LNCaP clone FGC (cell line): ENCODE measurements at regions not wholly inside any gene's neighbourhood (a gene's known extent, or its start where the extent isn't known, plus 50 kb on each side); places are given as distances from the start of the nearest gene placed in this dataset.
A peak's percentile ranks its signal among the peaks of the same experiment; 100 is the strongest.
"Not testable (repeated sequence)": the region's sequence is repeated elsewhere in the genome, so short reads cannot be mapped to it uniquely, and the experiment has no call there.

Experiments used
- DNase-seq: peaks from one replicate; pipeline ENCODE4 v3.0.0-alpha.2; 2011; ENCODE audit warnings: low read depth
- H3K4me3 ChIP-seq: 2 replicates; pipeline ENCODE4 v1.5.1; 2011; ENCODE audit warnings: mild to moderate bottlenecking, low read depth, low read length, control low read depth
- TF ChIP-seq, protein P1 (sequence below): IDR thresholded peaks from 2 replicates; pipeline ENCODE4 v1.5.1; 2012; ENCODE audit warnings: mild to moderate bottlenecking; ENCODE audit not compliant: control insufficient read depth, insufficient read depth; ENCODE audit errors: extremely low read depth

DNA sequence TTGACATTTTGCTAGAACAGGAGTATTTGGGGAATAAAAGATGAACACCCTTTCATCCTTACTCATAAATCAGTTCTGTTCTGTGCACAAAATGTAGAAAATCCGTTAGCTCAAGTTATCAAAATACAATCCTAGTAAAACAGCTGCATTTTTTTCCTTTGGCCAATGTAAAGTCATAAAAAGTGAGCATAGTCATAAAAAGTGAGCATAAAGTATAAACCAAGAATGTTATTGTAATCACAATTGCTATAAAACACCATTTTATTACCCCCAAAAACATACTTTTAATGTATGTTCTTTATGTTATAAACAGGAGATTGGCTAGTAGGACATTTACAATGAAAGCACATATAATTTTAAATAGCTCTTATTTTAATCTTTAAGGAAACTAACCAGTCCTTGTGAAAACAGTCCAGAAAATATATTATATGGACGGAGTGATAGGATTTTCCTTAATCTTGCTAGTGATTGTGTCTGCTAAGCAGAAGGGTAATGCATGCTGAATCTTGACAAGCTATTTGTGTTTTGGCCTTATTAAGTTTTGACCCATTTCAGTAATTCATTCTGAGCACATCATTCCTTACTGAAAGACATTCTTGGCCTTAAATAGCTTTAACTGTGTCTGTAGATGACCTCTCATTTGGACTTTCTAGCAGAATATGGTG lies 891.8 kb downstream of the DSC3 start:
- no peak overlapping the region for H3K4me3 ChIP-seq
- TF ChIP-seq, protein P1, sequence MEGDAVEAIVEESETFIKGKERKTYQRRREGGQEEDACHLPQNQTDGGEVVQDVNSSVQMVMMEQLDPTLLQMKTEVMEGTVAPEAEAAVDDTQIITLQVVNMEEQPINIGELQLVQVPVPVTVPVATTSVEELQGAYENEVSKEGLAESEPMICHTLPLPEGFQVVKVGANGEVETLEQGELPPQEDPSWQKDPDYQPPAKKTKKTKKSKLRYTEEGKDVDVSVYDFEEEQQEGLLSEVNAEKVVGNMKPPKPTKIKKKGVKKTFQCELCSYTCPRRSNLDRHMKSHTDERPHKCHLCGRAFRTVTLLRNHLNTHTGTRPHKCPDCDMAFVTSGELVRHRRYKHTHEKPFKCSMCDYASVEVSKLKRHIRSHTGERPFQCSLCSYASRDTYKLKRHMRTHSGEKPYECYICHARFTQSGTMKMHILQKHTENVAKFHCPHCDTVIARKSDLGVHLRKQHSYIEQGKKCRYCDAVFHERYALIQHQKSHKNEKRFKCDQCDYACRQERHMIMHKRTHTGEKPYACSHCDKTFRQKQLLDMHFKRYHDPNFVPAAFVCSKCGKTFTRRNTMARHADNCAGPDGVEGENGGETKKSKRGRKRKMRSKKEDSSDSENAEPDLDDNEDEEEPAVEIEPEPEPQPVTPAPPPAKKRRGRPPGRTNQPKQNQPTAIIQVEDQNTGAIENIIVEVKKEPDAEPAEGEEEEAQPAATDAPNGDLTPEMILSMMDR = no peak
- peak; percentile 18 for DNase-seq

DNA sequence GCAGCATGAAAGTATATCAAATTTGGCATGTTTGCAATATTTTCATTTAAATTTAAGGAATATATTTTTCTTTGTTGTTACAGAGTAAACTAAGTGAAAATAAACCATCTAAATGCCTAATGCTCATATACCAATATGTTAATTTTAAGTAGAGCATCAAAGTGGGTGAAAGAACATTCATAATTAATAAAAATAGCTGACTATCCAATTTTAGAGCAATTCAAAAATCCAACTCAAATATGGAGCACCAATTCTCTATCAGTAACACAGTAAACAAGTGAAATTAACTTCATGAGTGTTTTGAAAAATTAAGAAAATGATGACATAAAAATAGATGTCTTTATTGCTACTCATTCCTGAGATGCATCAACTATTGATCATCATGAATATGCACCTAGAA lies 893.0 kb downstream of the DSC3 start:
- DNase-seq = no peak
- no peak overlapping the region for H3K4me3 ChIP-seq
- TF ChIP-seq, protein P1 = no peak

DNA sequence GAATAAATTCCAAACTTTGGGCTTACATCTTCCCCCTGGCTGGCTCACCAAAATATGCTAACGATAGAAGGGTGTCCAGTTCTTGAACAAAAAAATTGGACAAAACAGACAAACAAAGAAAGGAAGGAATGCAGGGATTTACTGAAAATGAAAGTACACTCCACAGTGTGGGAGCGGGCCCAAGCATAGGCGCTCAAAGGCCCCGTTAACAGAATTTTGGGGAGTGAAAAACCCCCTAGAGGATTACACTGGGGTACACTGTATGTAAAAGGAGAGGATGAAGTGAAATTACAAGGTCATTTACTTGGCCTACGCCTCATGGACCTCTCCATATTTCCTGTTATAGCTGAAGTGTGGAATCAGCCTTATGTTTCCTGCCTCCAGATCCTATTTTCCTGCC lies 899.7 kb downstream of the DSC3 start:
- TF ChIP-seq, protein P1 = no peak
- no peak for DNase-seq
- no peak overlapping the region for H3K4me3 ChIP-seq

DNA sequence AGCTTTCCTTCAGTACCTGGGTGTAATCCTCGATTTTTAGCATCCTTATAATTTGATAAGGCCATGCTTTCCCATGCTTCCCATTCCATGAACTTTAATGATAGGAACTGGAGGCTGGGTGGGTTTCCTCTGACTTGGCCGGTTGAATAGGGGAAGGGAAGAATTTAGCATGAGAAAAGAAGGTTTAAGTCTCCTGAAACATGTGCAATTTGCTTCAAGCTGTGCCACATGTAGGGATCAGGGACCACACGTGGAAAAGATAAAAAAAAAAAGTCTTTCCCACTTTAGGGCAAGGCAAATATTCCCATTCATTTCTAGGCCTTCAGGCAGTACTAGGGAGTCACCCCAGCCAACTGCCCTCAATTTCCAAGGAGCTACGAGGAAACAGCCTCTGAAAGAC lies 900.3 kb downstream of the DSC3 start:
- DNase-seq = no peak
- TF ChIP-seq, protein P1 = no peak
- H3K4me3 ChIP-seq = no peak overlapping the region

DNA sequence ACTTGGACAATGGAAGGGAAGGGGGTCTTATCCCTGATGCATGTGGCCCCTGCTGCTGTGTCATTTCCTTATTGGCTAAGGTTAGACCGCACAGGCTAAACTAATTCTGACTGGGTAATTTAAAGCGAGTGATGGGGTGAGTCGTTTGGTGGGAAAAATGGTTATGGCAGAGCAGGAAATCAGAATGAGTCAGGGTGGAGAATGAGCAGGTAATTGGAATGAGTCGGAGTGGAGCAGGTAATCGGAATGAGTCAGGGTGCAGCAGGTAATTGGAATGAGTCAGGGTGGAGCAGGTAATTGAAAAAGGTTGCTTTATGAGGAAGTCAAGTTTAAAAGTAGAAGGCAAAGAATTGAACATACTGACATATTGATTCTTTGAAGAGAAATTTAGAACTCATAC lies 901.0 kb downstream of the DSC3 start:
- not testable (repeated sequence) for H3K4me3 ChIP-seq, DNase-seq

DNA sequence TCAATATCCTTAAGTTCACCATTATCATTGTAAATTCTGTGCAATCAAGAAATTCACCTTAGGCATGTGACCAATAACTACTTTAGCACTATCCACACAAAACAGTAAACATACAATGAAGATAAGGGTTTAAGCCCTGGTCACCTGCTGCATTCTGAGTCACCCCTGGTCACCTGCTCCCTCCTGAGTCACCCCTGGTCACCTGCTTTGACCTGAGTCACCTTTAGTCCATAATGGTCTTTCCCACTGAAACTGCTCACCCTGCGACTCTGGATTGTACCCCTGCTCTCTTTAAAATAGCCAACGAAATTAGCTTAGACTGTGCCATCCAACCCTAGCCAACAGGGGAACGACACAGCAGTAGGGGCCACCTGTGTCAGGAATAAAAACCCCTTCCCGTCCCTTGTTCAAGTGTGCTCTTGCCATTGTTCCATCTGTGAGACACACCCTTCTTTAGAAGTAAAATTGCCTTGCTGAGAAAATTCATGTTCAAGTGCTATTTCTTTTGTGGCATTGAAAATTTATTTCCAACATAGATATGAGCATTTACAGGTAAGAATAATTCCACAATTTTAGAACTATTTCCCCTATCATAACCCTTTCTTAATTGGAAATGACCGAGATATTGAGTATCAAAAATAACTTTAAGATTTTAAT lies 902.8 kb downstream of the DSC3 start:
- DNase-seq = no peak
- TF ChIP-seq, protein P1 = no peak
- H3K4me3 ChIP-seq = no peak overlapping the region

DNA sequence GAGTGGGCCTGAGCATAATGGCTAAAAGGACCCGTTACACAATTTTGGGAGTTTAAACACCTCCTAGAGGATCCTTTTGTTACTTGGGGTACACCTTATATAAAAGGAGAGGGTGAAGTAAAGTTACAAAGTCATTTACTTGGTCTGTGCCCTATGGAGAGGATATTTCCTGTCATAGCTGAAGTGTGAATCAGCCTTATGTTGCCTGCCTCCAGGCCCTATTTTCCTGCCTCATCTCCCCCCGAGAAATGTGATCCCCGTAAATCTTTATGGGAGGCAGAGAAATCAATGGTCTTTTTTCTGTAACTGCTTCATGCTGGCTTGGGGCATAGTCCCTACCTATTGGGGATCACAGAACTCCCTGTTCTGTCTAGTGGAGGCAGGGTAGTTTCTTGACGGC lies 906.6 kb downstream of the DSC3 start:
- DNase-seq = no peak
- TF ChIP-seq, protein P1 = no peak
- no peak overlapping the region for H3K4me3 ChIP-seq
